WTC11 (cell line): ENCODE measurements at regions not wholly inside any gene's neighbourhood (a gene's known extent, or its start where the extent isn't known, plus 50 kb on each side); places are given as distances from the start of the nearest gene placed in this dataset.

Source experiments
- ATAC-seq: fragments of 200-7000 bp; cut with Tn5 transposase; 2 replicates; pipeline ENCODE4 v1.10.0; 2021; ENCODE audit warnings: mild to moderate bottlenecking, moderate library complexity
- CTCF ChIA-PET: fragments of 300-600 bp; sonication (Branson Sonifier 250); formaldehyde crosslinking; loops from one replicate; lab custom pipeline; 2021; ENCODE audit warnings: antibody characterized with exemption; lab: Charles Lee
- POLR2A ChIA-PET: fragments of 350-600 bp; sonication (Branson Sonifier 250); formaldehyde crosslinking; loops from one replicate; lab custom pipeline; 2021; ENCODE audit warnings: antibody characterized with exemption; lab: Charles Lee
- DNase-seq: peaks from one replicate; pipeline ENCODE4 v3.0.0; 2021; ENCODE audit warnings: low spot score
- H3K27ac Mint-ChIP-seq: 2 replicates; pipeline ENCODE4 v1.8.0; 2021; ENCODE audit warnings: mixed read lengths
- H3K27me3 Mint-ChIP-seq: 2 replicates; pipeline ENCODE4 v1.8.0; 2021; ENCODE audit warnings: low read depth, mild to moderate bottlenecking, moderate library complexity, mixed read lengths
- H3K36me3 Mint-ChIP-seq: 2 replicates; pipeline ENCODE4 v1.8.0; 2021; ENCODE audit warnings: mixed read lengths
- H3K4me1 Mint-ChIP-seq: 2 replicates; pipeline ENCODE4 v1.8.0; 2022; ENCODE audit warnings: mixed read lengths
- H3K4me3 Mint-ChIP-seq: 2 replicates; pipeline ENCODE4 v1.8.0; 2021; ENCODE audit warnings: mild to moderate bottlenecking, moderate library complexity, mixed read lengths
- H3K9me3 Mint-ChIP-seq: 2 replicates; pipeline ENCODE4 v1.8.0; 2021; ENCODE audit warnings: mixed read lengths
- CBFB ChIP-seq: sonication (generic); formaldehyde crosslinking; IDR thresholded peaks from 2 replicates; pipeline ENCODE4 v1.8.1; 2022; ENCODE audit warnings: mild to moderate bottlenecking, low read depth, missing genetic modification reagents
- ESRRA ChIP-seq: sonication (generic); formaldehyde crosslinking; IDR thresholded peaks from 2 replicates; pipeline ENCODE4 v1.8.1; 2022; ENCODE audit warnings: mild to moderate bottlenecking, missing genetic modification reagents, borderline replicate concordance
- FOXJ3 ChIP-seq: sonication (generic); formaldehyde crosslinking; IDR thresholded peaks from 2 replicates; pipeline ENCODE4 v1.9.0; 2021; ENCODE audit warnings: missing genetic modification reagents, mild to moderate bottlenecking, borderline replicate concordance
- GABPB1 ChIP-seq: sonication (generic); formaldehyde crosslinking; IDR thresholded peaks from 2 replicates; pipeline ENCODE4 v1.8.1; 2023; ENCODE audit warnings: mild to moderate bottlenecking, missing genetic modification reagents
- GRHL2 ChIP-seq: fragments of 250-450 bp; sonication (Bioruptor Pico); IDR thresholded peaks from 2 replicates; pipeline ENCODE4 v1.8.0; 2022; ENCODE audit warnings: mild to moderate bottlenecking, moderate library complexity; ENCODE audit not compliant: insufficient replicate concordance, severe bottlenecking
- KAT7 ChIP-seq: sonication (generic); formaldehyde crosslinking; IDR thresholded peaks from 2 replicates; pipeline ENCODE4 v1.8.1; 2023; ENCODE audit warnings: missing genetic modification reagents, mild to moderate bottlenecking, borderline replicate concordance
- MAX ChIP-seq: sonication (generic); formaldehyde crosslinking; IDR thresholded peaks from 2 replicates; pipeline ENCODE4 v1.8.0; 2022; ENCODE audit warnings: mild to moderate bottlenecking, missing genetic modification reagents
- MLX ChIP-seq: sonication (generic); formaldehyde crosslinking; IDR thresholded peaks from 2 replicates; pipeline ENCODE4 v1.8.1; 2023; ENCODE audit warnings: mild to moderate bottlenecking, missing genetic modification reagents, moderate library complexity
- MYBL2 ChIP-seq: sonication (generic); formaldehyde crosslinking; IDR thresholded peaks from 2 replicates; pipeline ENCODE4 v1.8.1; 2023; ENCODE audit warnings: mild to moderate bottlenecking, moderate library complexity, missing genetic modification reagents
- NR1H2 ChIP-seq: sonication (generic); formaldehyde crosslinking; IDR thresholded peaks from 2 replicates; pipeline ENCODE4 v1.9.0; 2021; ENCODE audit warnings: mild to moderate bottlenecking, moderate library complexity, missing genetic modification reagents
- NR2C2 ChIP-seq: sonication (generic); formaldehyde crosslinking; IDR thresholded peaks from 2 replicates; pipeline ENCODE4 v1.8.0; 2022; ENCODE audit warnings: mild to moderate bottlenecking, missing genetic modification reagents
- PREB ChIP-seq: sonication (generic); formaldehyde crosslinking; IDR thresholded peaks from 2 replicates; pipeline ENCODE4 v1.8.1; 2022; ENCODE audit warnings: mild to moderate bottlenecking, missing genetic modification reagents, moderate library complexity, borderline replicate concordance
- SMAD3 ChIP-seq: sonication (generic); formaldehyde crosslinking; IDR thresholded peaks from 2 replicates; pipeline ENCODE4 v1.8.0; 2022; ENCODE audit warnings: missing genetic modification reagents, mild to moderate bottlenecking, borderline replicate concordance
- SMAD4 ChIP-seq: sonication (generic); formaldehyde crosslinking; IDR thresholded peaks from 2 replicates; pipeline ENCODE4 v1.8.0; 2022; ENCODE audit warnings: mild to moderate bottlenecking, missing genetic modification reagents
- TP53 ChIP-seq: sonication (generic); formaldehyde crosslinking; IDR thresholded peaks from 2 replicates; pipeline ENCODE4 v1.8.1; 2023; ENCODE audit warnings: mild to moderate bottlenecking, missing genetic modification reagents
- USF2 ChIP-seq: sonication (generic); formaldehyde crosslinking; IDR thresholded peaks from 2 replicates; pipeline ENCODE4 v1.8.1; 2023; ENCODE audit warnings: mild to moderate bottlenecking, missing genetic modification reagents, moderate library complexity
- ZNF263 ChIP-seq: sonication (generic); formaldehyde crosslinking; IDR thresholded peaks from 2 replicates; pipeline ENCODE4 v1.8.1; 2022; ENCODE audit warnings: low read depth, mild to moderate bottlenecking, moderate library complexity, missing genetic modification reagents
- ZNF281 ChIP-seq: sonication (generic); formaldehyde crosslinking; IDR thresholded peaks from 2 replicates; pipeline ENCODE4 v1.8.0; 2023; ENCODE audit warnings: mild to moderate bottlenecking, missing genetic modification reagents
- ZNF512 ChIP-seq: sonication (generic); formaldehyde crosslinking; IDR thresholded peaks from 2 replicates; pipeline ENCODE4 v1.8.1; 2022; ENCODE audit warnings: missing genetic modification reagents, borderline replicate concordance
- ZNF532 ChIP-seq: fragments of 250-450 bp; sonication (Bioruptor Pico); IDR thresholded peaks from 2 replicates; pipeline ENCODE4 v1.9.0; 2021; ENCODE audit warnings: mild to moderate bottlenecking, borderline replicate concordance
- ZSCAN18 ChIP-seq: fragments of 250-450 bp; sonication (Bioruptor Pico); IDR thresholded peaks from 2 replicates; pipeline ENCODE4 v2.1.2; 2022; ENCODE audit warnings: mild to moderate bottlenecking, moderate library complexity

- no peak for TF ChIP-seq ZNF532 (CRISPR knock-in tag)
- no peak for TF ChIP-seq ZNF263 (CRISPR knock-in tag)
- no peak for TF ChIP-seq PREB
- no peak for TF ChIP-seq MAX (CRISPR knock-in tag)
Observed at GRCh38 chr7:47704936-47705335, 123.0 kb upstream of the TNS3 start (continued).

GRCh38 chr7:47702080-47702479 lies 120.2 kb upstream of the TNS3 start:
- no peaks in the 10 kb centered on the region for H3K4me1 Mint-ChIP-seq
- no peak for DNase-seq
- no peak for TF ChIP-seq SMAD4 (CRISPR knock-in tag)
- no peak for TF ChIP-seq KAT7 (CRISPR knock-in tag)
- TF ChIP-seq MLX (CRISPR knock-in tag) = no peak
- no peak for TF ChIP-seq MYBL2 (CRISPR knock-in tag)
- no peak for TF ChIP-seq USF2
- TF ChIP-seq FOXJ3 (CRISPR knock-in tag) = no peak
- TF ChIP-seq GRHL2 = no peak
- TF ChIP-seq ZSCAN18 (CRISPR knock-in tag) = no peak
- no peak for TF ChIP-seq ESRRA (CRISPR knock-in tag)
- no peak for TF ChIP-seq NR1H2 (CRISPR knock-in tag)
- no peak for TF ChIP-seq TP53 (CRISPR knock-in tag)
- TF ChIP-seq CBFB = no peak
- no peak for TF ChIP-seq ZNF281
- no peak for TF ChIP-seq ZNF512 (CRISPR knock-in tag)
- TF ChIP-seq GABPB1 (CRISPR knock-in tag) = no peak
- TF ChIP-seq NR2C2 (CRISPR knock-in tag) = no peak
- TF ChIP-seq SMAD3 (CRISPR knock-in tag) = no peak
- TF ChIP-seq ZNF263 (CRISPR knock-in tag) = no peak
- TF ChIP-seq, all 79 proteins: peak for 0
- no peak overlapping the region for H3K4me3 Mint-ChIP-seq
- no peak for ATAC-seq
- no peaks in the 10 kb centered on the region for H3K36me3 Mint-ChIP-seq
- H3K9me3 Mint-ChIP-seq = no peaks in the 10 kb centered on the region
- no peaks in the 10 kb centered on the region for H3K27me3 Mint-ChIP-seq
- no peak overlapping the region for H3K27ac Mint-ChIP-seq
- ChIA-PET POLR2A (no interaction called here), CTCF (no interaction called here)
